ENCODE measurements at regions not wholly inside any gene's neighbourhood (a gene's known extent, or its start where the extent isn't known, plus 50 kb on each side); places are given as distances from the start of the nearest gene placed in this dataset.

DNA sequence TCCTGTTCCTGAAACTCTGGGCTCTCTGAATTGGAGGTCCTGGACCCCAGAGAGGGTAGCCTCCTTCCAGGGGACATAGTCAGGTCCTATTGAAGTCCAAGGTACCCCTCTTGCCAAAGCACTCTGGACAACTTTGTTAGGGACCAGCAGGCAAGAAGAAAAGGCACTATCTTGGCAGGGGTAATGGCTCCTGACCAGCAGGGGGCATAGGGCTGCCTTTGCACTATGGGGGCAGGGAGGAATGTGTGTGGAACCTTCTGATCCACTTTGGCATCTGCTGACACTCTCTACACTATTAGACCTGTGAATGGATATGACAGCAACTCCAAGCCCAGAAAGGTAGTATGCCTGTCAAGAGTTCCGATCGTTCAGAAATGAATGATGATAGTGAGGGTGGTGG lies 179.0 kb upstream of the CD180 start:
- Histone ChIP-seq H3K4ac (ENCODE audit: low read depth, low read length) (no peak overlapping the region), H3K9ac (ENCODE audit: extremely low read depth, insufficient read length, low read length) (no peak overlapping the region)
- DNase-seq = no peak

More for the DNA sequence above, 179.0 kb upstream of the CD180 start:
- H4K5ac ChIP-seq (ENCODE audit: insufficient read length, low read depth, low read length) = no peak overlapping the region
- TF ChIP-seq, protein P1, sequence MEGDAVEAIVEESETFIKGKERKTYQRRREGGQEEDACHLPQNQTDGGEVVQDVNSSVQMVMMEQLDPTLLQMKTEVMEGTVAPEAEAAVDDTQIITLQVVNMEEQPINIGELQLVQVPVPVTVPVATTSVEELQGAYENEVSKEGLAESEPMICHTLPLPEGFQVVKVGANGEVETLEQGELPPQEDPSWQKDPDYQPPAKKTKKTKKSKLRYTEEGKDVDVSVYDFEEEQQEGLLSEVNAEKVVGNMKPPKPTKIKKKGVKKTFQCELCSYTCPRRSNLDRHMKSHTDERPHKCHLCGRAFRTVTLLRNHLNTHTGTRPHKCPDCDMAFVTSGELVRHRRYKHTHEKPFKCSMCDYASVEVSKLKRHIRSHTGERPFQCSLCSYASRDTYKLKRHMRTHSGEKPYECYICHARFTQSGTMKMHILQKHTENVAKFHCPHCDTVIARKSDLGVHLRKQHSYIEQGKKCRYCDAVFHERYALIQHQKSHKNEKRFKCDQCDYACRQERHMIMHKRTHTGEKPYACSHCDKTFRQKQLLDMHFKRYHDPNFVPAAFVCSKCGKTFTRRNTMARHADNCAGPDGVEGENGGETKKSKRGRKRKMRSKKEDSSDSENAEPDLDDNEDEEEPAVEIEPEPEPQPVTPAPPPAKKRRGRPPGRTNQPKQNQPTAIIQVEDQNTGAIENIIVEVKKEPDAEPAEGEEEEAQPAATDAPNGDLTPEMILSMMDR (conservative IDR thresholded peaks at IDR 0.05) = peak; percentile 29; the same call in 1 of the 3 replicates
- no peak overlapping the region for H3K23ac ChIP-seq (ENCODE audit: insufficient read length, low read depth, low read length)
- H2BK15ac ChIP-seq (ENCODE audit: low read depth, low read length) = no peak overlapping the region
- no peak overlapping the region for H3K27ac Mint-ChIP-seq
- no peaks in the 10 kb centered on the region for H4K20me1 ChIP-seq (ENCODE audit: control insufficient read depth, insufficient read depth, insufficient read length)
- H3K27me3 Mint-ChIP-seq (ENCODE audit: low read depth) = no peaks in the 10 kb centered on the region
- H2BK20ac ChIP-seq (ENCODE audit: low read depth, low read length, poor library complexity, severe bottlenecking) = no peak overlapping the region
- no peak overlapping the region for H2BK5ac ChIP-seq (ENCODE audit: insufficient read length, low read length)
- H3T11ph ChIP-seq (ENCODE audit: low read length) = no peak overlapping the region
- no peak overlapping the region for H3K14ac ChIP-seq (ENCODE audit: insufficient read depth, low read length)
- no peak overlapping the region for H3K27ac ChIP-seq (ENCODE audit: insufficient read length, low read depth, low read length)
- no peak overlapping the region for H2BK120ac ChIP-seq (ENCODE audit: low read depth, low read length, poor library complexity, severe bottlenecking)
- no peak overlapping the region for H4K91ac ChIP-seq (ENCODE audit: insufficient read length, low read depth, low read length)
- H2AK5ac ChIP-seq (ENCODE audit: insufficient read length, low read length) = no peak overlapping the region
- no peak overlapping the region for H3K56ac ChIP-seq (ENCODE audit: insufficient read length, low read depth, low read length)
- H3K4me1 Mint-ChIP-seq = no peaks in the 10 kb centered on the region
- H2BK12ac ChIP-seq (ENCODE audit: insufficient read length, low read depth, low read length) = no peak overlapping the region
- H3K9me3 Mint-ChIP-seq = peaks cover 0 to 11% of the 10 kb centered on the region in 2 experiments; a peak in 2 of 5 replicates
- no peak overlapping the region for H3K4me3 Mint-ChIP-seq
- H3K4me2 ChIP-seq (ENCODE audit: insufficient read depth, insufficient read length, low read length) = no peak overlapping the region
- no peaks in the 10 kb centered on the region for H3K27me3 ChIP-seq (ENCODE audit: insufficient read depth, low read length)
- H3K9me3 ChIP-seq (ENCODE audit: control insufficient read depth, low read depth, low read length) = no peaks in the 10 kb centered on the region
- H4K8ac ChIP-seq (replicated peaks; ENCODE audit: insufficient read length, low read depth, low read length) = no peak overlapping the region
- no CpG with 5 or more reads among the region's 2 CpGs for WGBS (ENCODE audit: extremely low coverage, insufficient read length, low lambda C conversion rate)
- H3K23me2 ChIP-seq (ENCODE audit: insufficient read length, low read depth, low read length, poor library complexity, severe bottlenecking) = no peaks in the 10 kb centered on the region
- no peaks in the 10 kb centered on the region for H3K79me1 ChIP-seq (ENCODE audit: insufficient read depth, low read depth, low read length, poor library complexity, severe bottlenecking)
- no peaks in the 10 kb centered on the region for H3K79me2 ChIP-seq (ENCODE audit: insufficient read depth, low read length)
- H3K4me1 ChIP-seq (ENCODE audit: insufficient read depth, low read length) = no peaks in the 10 kb centered on the region
- peaks cover 0 to 2% (median 0%) of the 10 kb centered on the region in 3 experiments; a peak in 1 of 7 replicates for H3K36me3 Mint-ChIP-seq (ENCODE audit: insufficient read depth in 1 of 3, low read depth in 3 of 3)
- no peak overlapping the region for H2AFZ ChIP-seq (ENCODE audit: low read length)
- H3K18ac ChIP-seq (ENCODE audit: insufficient read length, low read depth, low read length) = no peak overlapping the region
